ENCODE measurements at regions not wholly inside any gene's neighbourhood (a gene's known extent, or its start where the extent isn't known, plus 50 kb on each side); places are given as distances from the start of the nearest gene placed in this dataset.
"Not testable (repeated sequence)": the region's sequence is repeated elsewhere in the genome, so short reads cannot be mapped to it uniquely, and the experiment has no call there.

GRCh38 chr2:222760301-222760897 is 88.9 kb downstream of the MOGAT1 start:
- TF ChIP-seq CTCF (IDR thresholded peaks at IDR 0.05; ENCODE audit: low read depth, low read length) = no peak
- H3K27ac ChIP-seq = no peak overlapping the region
- no peak for DNase-seq (ENCODE audit: low read depth in 1 of 2, low spot score in 1 of 2)
- no peaks in the 10 kb centered on the region for H3K9me3 ChIP-seq (ENCODE audit: low read depth)
- H3K4me3 ChIP-seq = no peak overlapping the region
- H3K27me3 ChIP-seq = no peaks in the 10 kb centered on the region
- H3K36me3 ChIP-seq = no peaks in the 10 kb centered on the region
- no peaks in the 10 kb centered on the region for H3K4me1 ChIP-seq (ENCODE audit: low read depth)

- Histone ChIP-seq H3K36me3 (no peaks in the 10 kb centered on the region), H3K27ac (no peak overlapping the region), H3K4me1 (ENCODE audit: low read depth) (no peaks in the 10 kb centered on the region), H3K4me3 (no peak overlapping the region), H3K9me3 (ENCODE audit: low read depth) (no peaks in the 10 kb centered on the region), H3K27me3 (no peaks in the 10 kb centered on the region)
- DNase-seq (ENCODE audit: low read depth in 1 of 2, low spot score in 1 of 2) = no peak
- TF ChIP-seq CTCF (IDR thresholded peaks at IDR 0.05; ENCODE audit: low read depth, low read length) = no peak
Measured at GRCh38 chr2:222761888-222762287, 90.4 kb downstream of the MOGAT1 start.

GRCh38 chr2:222762342-222762741 is 90.9 kb downstream of the MOGAT1 start:
- H3K4me3 ChIP-seq = no peak overlapping the region
- no peak for DNase-seq (ENCODE audit: low read depth in 1 of 2, low spot score in 1 of 2)
- no peaks in the 10 kb centered on the region for H3K4me1 ChIP-seq (ENCODE audit: low read depth)
- H3K36me3 ChIP-seq = no peaks in the 10 kb centered on the region
- H3K9me3 ChIP-seq (ENCODE audit: low read depth) = no peaks in the 10 kb centered on the region
- TF ChIP-seq CTCF (IDR thresholded peaks at IDR 0.05; ENCODE audit: low read depth, low read length) = no peak
- H3K27me3 ChIP-seq = no peaks in the 10 kb centered on the region
- no peak overlapping the region for H3K27ac ChIP-seq

GRCh38 chr2:222765883-222766282 is 94.4 kb downstream of the MOGAT1 start:
- not testable (repeated sequence) for H3K4me1 ChIP-seq (ENCODE audit: low read depth); H3K4me3 ChIP-seq; H3K27ac ChIP-seq; DNase-seq (ENCODE audit: low read depth in 1 of 2, low spot score in 1 of 2); H3K27me3 ChIP-seq; H3K9me3 ChIP-seq (ENCODE audit: low read depth); H3K36me3 ChIP-seq

- H3K4me3 ChIP-seq; H3K4me1 ChIP-seq (ENCODE audit: low read depth); H3K27ac ChIP-seq; H3K36me3 ChIP-seq; DNase-seq (ENCODE audit: low read depth in 1 of 2, low spot score in 1 of 2); H3K9me3 ChIP-seq (ENCODE audit: low read depth); H3K27me3 ChIP-seq: not testable (repeated sequence)
Measured at GRCh38 chr2:222768019-222768418, 92.8 kb upstream of the ACSL3 start.

GRCh38 chr2:222769446-222769845 is 91.4 kb upstream of the ACSL3 start:
- no peaks in the 10 kb centered on the region for H3K27me3 ChIP-seq
- no peak for TF ChIP-seq CTCF (IDR thresholded peaks at IDR 0.05; ENCODE audit: low read depth, low read length)
- H3K36me3 ChIP-seq = no peaks in the 10 kb centered on the region
- H3K4me1 ChIP-seq (ENCODE audit: low read depth) = no peaks in the 10 kb centered on the region
- no peak overlapping the region for H3K4me3 ChIP-seq
- no peaks in the 10 kb centered on the region for H3K9me3 ChIP-seq (ENCODE audit: low read depth)
- no peak for DNase-seq (ENCODE audit: low read depth in 1 of 2, low spot score in 1 of 2)
- no peak overlapping the region for H3K27ac ChIP-seq

- peak in 1 of 2 donors; percentile 50 for DNase-seq (ENCODE audit: low read depth in 1 of 2, low spot score in 1 of 2)
- TF ChIP-seq CTCF (IDR thresholded peaks at IDR 0.05; ENCODE audit: low read depth, low read length) = no peak
- H3K36me3 ChIP-seq = no peaks in the 10 kb centered on the region
- no peaks in the 10 kb centered on the region for H3K27me3 ChIP-seq
- no peak overlapping the region for H3K27ac ChIP-seq
- H3K4me1 ChIP-seq (ENCODE audit: low read depth) = no peaks in the 10 kb centered on the region
- H3K4me3 ChIP-seq = no peak overlapping the region
- no peaks in the 10 kb centered on the region for H3K9me3 ChIP-seq (ENCODE audit: low read depth)
Measured at GRCh38 chr2:222769941-222770340, 90.9 kb upstream of the ACSL3 start.
